NT2/D1 (cell line): ENCODE measurements at regions not wholly inside any gene's neighbourhood (a gene's known extent, or its start where the extent isn't known, plus 50 kb on each side); places are given as distances from the start of the nearest gene placed in this dataset.

Experiments
- DNase-seq: peaks from one replicate; pipeline ENCODE4 v3.0.0-alpha.2; 2011; ENCODE audit warnings: low read depth, low spot score
- H3K27me3 ChIP-seq: 2 replicates; pipeline ENCODE4 v1.6.0; 2011; ENCODE audit warnings: mild to moderate bottlenecking; ENCODE audit not compliant: insufficient read length, insufficient read depth
- H3K36me3 ChIP-seq: 2 replicates; pipeline ENCODE4 v1.6.1; 2011; ENCODE audit warnings: mild to moderate bottlenecking, low read length, mixed read lengths; ENCODE audit not compliant: insufficient read depth, insufficient read length
- H3K4me1 ChIP-seq: 2 replicates; pipeline ENCODE4 v1.5.1; 2011; ENCODE audit not compliant: insufficient read depth, insufficient read length
- H3K4me3 ChIP-seq: 2 replicates; pipeline ENCODE4 v1.5.1; 2011; ENCODE audit warnings: low read depth; ENCODE audit not compliant: insufficient read length
- H3K9ac ChIP-seq: 2 replicates; pipeline ENCODE4 v1.6.0; 2011; ENCODE audit warnings: low read depth; ENCODE audit not compliant: insufficient read length
- H3K9me3 ChIP-seq: 2 replicates; pipeline ENCODE4 v1.5.1; 2011; ENCODE audit warnings: mild to moderate bottlenecking, low read length; ENCODE audit not compliant: insufficient read depth
- SUZ12 ChIP-seq: IDR thresholded peaks from 2 replicates; pipeline ENCODE4 v1.6.1; 2011; ENCODE audit not compliant: insufficient read length, insufficient read depth; ENCODE audit errors: extremely low read depth
- YY1 ChIP-seq: IDR thresholded peaks from 2 replicates; pipeline ENCODE4 v1.6.1; 2011; ENCODE audit not compliant: insufficient read length, insufficient read depth
- ZNF274 ChIP-seq: IDR thresholded peaks from 2 replicates; pipeline ENCODE4 v1.6.1; 2011; ENCODE audit warnings: mild to moderate bottlenecking, low read depth, low read length

- Histone ChIP-seq H3K4me1 (no peaks in the 10 kb centered on the region), H3K36me3 (no peaks in the 10 kb centered on the region), H3K4me3 (no peak overlapping the region), H3K9ac (no peak overlapping the region), H3K27me3 (no peaks in the 10 kb centered on the region), H3K9me3 (no peaks in the 10 kb centered on the region)
- TF ChIP-seq SUZ12 (no peak), YY1 (no peak), ZNF274 (no peak)
- no peak for DNase-seq
Measured at GRCh38 chr7:17598846-17599245, 300.4 kb downstream of the AHR start.

DNA sequence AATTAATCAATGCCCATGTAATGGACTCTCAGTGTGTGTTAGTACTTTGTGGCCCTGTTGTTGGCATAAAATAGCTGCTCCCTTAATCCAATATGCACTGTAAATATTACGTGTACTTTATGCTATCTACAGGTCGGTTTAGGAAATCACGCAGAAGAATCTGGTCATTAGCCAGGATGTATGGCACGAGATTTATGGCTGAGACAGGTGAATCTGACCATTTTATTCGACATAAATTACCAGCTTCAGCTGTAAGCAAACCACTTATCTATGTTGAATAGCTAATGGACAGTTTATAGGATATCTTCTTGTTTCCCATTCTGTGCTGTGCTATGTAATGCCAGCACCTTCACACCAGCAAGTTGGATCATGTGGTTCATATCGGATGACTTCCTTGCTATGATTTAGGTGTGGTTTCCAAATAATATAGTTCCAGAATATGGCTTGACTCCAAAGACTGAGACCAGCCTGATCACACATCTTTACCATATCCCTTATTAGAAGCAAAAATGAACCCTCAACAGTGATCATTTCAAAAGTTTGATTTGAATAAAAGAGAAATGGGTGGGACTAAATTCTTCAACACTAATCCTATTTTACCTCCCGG lies 301.4 kb downstream of the AHR start:
- Histone ChIP-seq H3K27me3 (no peaks in the 10 kb centered on the region), H3K4me3 (no peak overlapping the region), H3K4me1 (no peaks in the 10 kb centered on the region), H3K9ac (no peak overlapping the region), H3K36me3 (no peaks in the 10 kb centered on the region), H3K9me3 (no peaks in the 10 kb centered on the region)
- TF ChIP-seq ZNF274 = no peak
- TF ChIP-seq SUZ12 = no peak
- TF ChIP-seq YY1 = no peak
- no peak for DNase-seq

DNA sequence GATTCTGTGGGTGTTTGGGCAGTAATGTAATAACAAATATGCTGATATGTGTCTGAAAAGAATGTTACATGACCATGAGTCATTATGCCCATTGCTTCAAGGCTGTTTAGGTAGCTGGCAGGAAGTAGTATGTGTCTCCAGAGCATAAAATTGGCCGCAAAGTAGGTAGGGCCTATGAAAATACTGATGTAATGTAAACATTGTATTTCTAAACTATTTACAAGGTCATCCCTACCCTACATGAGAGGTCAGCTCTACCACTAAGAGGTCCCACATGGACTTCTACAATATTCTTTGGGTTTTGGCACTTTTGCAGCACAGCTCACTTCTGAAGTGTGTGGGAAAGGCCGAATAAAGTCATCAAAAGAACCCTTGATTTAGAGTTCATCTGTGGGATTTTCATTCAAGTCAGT lies 301.9 kb downstream of the AHR start:
- H3K27me3 ChIP-seq = no peaks in the 10 kb centered on the region
- TF ChIP-seq ZNF274 (no peak), YY1 (no peak), SUZ12 (no peak)
- no peak overlapping the region for H3K4me3 ChIP-seq
- H3K36me3 ChIP-seq = no peaks in the 10 kb centered on the region
- no peaks in the 10 kb centered on the region for H3K4me1 ChIP-seq
- no peak for DNase-seq
- no peaks in the 10 kb centered on the region for H3K9me3 ChIP-seq
- H3K9ac ChIP-seq = no peak overlapping the region

DNA sequence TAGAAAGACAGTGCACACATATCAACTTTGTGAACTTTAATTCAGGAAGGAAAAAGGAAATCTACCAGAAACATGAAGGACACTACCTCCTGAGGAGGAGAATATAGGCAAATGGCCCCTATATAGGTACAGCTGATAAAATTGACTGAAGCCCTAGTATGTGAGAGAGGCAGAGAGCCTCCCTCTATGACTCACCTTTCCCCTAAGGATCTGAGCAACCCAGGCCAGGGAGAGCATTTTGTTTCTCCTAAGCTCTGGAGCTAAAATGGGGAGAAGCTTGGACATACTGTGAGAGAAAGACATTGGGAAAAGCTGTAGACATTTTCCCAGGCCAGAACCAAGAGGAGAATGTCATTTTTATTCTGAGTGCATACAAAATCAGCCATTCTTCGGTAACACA lies 303.5 kb downstream of the AHR start:
- H3K27me3 ChIP-seq = no peaks in the 10 kb centered on the region
- no peak overlapping the region for H3K4me3 ChIP-seq
- no peaks in the 10 kb centered on the region for H3K9me3 ChIP-seq
- TF ChIP-seq SUZ12 (no peak), ZNF274 (no peak), YY1 (no peak)
- H3K36me3 ChIP-seq = no peaks in the 10 kb centered on the region
- no peak for DNase-seq
- H3K9ac ChIP-seq = no peak overlapping the region
- H3K4me1 ChIP-seq = no peaks in the 10 kb centered on the region

GRCh38 chr7:17608114-17608833 lies 309.8 kb downstream of the AHR start:
- DNase-seq = no peak
- H3K4me3 ChIP-seq = no peak overlapping the region

DNA sequence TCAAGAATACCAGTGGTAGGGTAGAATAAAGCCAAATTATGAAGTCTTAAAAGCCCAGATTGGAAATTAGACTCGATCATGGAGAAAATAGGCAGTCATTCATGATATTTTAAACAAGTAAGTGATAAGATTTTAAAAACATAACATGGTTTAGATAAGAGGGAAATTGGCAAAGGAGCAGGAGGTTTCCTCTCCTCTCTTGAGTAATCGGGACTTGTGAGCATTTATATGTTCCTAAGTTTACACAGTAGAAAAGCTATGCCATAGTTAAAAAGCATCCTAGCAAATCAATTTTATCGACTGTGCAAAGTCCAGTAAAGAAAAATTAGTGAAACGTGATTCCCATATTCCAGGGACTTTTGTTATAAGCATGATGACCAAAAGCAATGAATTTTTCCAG lies 313.2 kb downstream of the AHR start:
- no peak overlapping the region for H3K4me3 ChIP-seq
- no peaks in the 10 kb centered on the region for H3K4me1 ChIP-seq
- no peak for DNase-seq
- no peaks in the 10 kb centered on the region for H3K27me3 ChIP-seq
- H3K9ac ChIP-seq = no peak overlapping the region
- H3K36me3 ChIP-seq = no peaks in the 10 kb centered on the region
- TF ChIP-seq SUZ12 = no peak
- no peaks in the 10 kb centered on the region for H3K9me3 ChIP-seq

More at GRCh38 chr7:17608114-17608833, 309.8 kb downstream of the AHR start:
- H3K27me3 ChIP-seq = no peaks in the 10 kb centered on the region
- no peaks in the 10 kb centered on the region for H3K4me1 ChIP-seq
- TF ChIP-seq SUZ12 (no peak), YY1 (no peak), ZNF274 (no peak)
- no peak overlapping the region for H3K9ac ChIP-seq
- H3K36me3 ChIP-seq = no peaks in the 10 kb centered on the region
- no peaks in the 10 kb centered on the region for H3K9me3 ChIP-seq

DNA sequence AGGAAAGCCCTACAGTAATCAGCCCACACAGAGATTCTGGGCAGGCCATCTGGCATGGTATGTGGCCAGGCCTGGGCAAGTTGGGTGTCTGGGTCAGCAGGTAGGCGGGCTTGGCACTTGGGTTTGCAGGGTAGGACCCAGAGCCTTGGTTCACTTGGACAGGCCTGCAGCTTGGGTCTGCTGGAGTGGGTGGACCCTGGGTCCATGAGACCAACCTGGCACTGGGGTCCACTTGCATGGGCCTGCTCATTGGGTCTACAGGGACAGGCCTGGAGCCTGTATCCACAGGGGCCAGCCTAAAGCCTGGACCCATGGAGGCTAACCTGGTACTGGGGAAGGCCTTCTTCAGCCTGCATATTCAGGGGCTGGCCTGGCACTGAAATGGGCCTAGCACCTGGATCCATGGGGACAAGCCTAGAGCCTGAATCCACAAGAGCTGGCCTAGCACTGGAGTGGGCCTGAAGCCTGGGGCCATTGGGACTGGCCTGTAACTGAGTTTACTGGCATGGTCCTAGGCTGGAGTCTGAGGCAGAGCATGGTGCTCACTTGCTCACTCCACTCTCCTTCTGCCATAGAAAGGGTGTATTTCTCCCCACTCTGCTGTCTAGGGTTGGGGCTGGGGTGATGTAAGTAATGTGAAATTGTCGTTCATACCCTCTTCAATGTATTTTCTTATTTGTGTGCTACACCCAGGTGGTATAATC lies 315.0 kb downstream of the AHR start:
- no peaks in the 10 kb centered on the region for H3K27me3 ChIP-seq
- H3K4me1 ChIP-seq = no peaks in the 10 kb centered on the region
- no peak for DNase-seq
- H3K9me3 ChIP-seq = no peaks in the 10 kb centered on the region
- no peak overlapping the region for H3K9ac ChIP-seq
- TF ChIP-seq YY1 = no peak
- no peaks in the 10 kb centered on the region for H3K36me3 ChIP-seq
- H3K4me3 ChIP-seq = no peak overlapping the region
